DLD1 (cell line): ENCODE measurements at regions not wholly inside any gene's neighbourhood (a gene's known extent, or its start where the extent isn't known, plus 50 kb on each side); places are given as distances from the start of the nearest gene placed in this dataset.
"Not testable (repeated sequence)": the region's sequence is repeated elsewhere in the genome, so short reads cannot be mapped to it uniquely, and the experiment has no call there.

Experiments used
- in situ Hi-C: cut with HindIII; loops from 2 replicates; pipeline ENCODE4 v1.10.0; 2017; ENCODE audit warnings: low sequenced_read_pairs

DNA sequence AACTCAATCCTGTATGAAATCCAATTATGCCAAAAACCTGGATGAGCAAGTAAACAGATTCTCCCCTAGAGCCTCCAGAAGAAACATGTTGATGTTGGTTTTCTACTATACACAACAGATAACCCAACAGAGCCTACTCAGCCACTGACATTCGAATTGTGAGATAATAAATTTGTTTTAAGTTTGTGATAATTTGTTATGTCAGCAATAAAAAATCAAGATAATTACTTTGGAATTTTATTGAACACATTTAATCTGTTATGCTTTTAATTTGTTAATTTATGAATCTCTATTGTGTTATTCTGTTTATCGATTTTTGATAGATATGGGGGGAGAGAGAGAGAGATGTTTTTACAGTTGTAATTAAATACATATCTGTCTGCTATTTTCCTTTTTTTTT is 1016.1 kb upstream of the PCDH7 start:
- in situ Hi-C loops = no loop called here

DNA sequence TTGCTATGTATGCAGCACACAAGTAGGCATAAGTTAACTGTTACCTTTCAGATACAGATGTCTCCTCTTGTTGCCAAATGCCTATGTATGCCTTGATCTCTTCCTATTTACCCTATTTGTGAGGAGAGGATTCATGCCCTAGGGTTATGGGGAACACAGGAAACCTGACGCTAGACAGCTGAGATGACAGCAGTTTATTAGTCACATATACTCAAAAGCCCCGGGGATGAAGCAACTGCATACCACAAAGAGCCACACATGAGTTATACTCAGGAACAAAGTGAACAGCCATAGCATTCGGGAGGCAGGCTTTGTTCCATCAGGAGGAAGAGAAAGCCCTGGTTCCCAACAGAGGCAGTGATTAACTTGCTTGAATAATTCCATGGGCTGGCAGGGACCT is 1011.7 kb upstream of the PCDH7 start:
- in situ Hi-C loops = no loop called here

DNA sequence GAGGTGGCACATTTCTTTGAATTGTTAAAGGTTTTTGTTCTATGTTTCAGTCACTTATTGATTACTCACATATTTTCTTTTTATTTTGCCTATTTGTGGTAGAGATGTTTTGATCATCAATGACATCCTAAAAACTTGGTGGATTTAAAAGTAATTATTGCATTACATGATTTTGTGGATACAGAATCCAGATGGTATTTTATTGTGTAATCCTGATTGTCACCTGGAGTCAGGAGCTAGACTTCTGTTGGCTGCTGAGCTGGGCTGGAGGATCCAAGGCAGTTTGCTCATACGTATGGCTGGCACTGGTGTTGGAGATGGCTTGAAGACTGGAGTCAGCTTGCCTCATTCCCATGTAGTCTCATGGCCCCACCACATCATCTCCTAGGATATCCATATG is 1009.6 kb upstream of the PCDH7 start:
- in situ Hi-C loops = no loop called here

DNA sequence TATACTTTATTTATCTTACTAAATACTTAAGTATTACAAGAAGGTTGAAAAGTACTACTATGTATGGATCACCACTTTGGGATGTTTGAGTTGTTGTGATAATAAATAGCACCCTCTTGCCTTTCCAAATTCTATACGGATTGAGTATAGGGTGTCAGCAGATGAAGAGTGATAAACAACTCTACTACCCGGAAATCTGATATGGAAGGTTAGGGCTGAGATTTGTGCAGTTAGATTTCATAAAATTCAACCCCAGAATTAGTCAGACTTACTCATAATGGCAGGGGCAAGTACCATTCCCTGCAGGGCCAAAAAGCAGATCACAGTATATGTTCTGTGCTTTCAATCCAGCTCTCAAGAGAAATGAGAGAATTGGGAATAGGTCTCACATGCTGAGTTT is 1008.9 kb upstream of the PCDH7 start:
- in situ Hi-C loops = no loop called here

DNA sequence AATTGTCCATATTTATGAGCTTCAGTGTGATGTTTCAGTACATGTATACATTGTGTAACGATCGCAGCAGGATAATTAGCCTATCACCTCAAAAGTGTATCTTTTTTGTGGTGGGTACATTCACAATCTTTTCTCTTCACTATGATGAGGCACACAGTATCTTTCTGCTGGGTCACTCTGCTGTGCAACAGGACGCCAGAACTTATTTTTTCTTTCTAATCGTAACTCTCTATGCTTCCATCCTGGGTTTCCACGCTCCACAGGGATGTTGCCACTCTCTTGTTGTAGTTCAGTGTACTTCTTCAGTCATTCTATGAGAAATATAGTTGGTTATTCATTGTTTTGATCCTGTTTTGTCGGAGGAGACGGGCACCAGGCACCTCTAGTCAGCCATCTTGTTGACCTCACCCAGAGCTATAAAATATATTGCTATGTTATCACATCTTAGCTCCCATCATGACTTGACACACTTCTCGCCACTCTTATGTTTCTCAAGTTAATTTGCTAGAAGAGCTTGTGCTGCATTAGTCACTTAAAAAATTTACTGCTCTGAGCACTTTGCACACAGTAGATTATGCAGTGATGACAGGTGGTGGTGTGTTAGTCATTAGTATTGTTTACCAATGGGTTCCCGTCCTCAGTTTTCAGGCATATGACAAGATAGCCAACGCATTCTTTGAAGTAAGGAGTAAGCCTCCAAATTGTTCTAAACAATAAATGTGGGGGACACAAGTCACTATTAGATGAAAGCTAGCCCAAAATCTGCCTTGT is 1002.7 kb upstream of the PCDH7 start:
- in situ Hi-C loops = no loop called here

DNA sequence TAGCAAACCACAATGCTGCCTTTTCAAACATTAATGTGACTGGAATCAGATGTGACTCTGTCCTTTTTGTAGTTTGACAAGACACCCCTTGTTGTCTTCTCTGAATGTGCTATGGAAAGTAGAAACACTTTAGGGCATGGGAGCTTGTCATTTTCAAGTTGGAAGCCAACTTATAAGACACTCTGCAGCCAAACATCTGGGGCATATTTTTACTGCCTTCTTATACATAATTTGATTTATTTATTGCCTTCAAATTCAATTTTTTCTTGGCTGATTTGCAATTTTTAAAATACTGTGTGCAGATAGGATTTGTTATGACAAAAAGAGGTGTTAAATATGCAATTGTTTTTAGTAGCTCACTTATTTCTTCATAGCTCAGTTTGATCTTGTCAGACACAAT is 1002.0 kb upstream of the PCDH7 start:
- in situ Hi-C loops = no loop called here

DNA sequence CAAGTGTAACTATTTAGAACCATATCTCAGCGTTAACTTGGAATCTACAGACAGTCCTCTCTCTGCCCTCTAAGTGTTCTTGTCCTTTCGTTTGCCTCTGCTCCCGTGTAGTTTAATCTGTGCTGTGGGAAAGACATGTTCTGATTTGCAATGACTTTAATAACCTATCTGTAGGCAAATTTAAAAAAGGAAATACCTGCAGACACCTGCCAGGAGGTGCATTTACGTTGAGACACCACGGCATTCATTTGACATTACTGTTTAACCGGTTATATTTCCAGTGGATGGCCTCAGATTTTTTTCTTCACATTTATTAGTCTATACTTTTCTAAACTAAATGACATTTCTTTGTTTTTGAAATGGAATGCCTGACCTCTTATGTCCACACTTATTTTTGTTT is 997.9 kb upstream of the PCDH7 start:
- in situ Hi-C loops = no loop called here

DNA sequence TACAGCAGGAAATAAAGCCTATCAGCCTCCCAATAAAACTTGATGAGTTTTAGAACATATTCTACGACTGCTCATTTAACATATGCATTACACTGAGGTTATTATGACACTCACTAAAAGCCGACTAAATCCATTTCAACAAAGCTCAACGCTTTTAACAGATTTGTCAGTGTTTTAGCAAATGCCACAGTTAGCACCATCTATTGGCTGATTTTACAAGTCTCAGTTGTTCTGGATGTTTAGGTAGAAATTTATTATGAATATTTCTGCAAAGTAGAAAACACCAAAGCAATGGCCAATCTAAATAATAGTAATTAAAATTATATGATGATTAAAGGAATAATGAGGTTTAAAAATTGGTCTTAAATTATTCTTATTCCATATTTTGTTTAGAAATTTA is 993.2 kb upstream of the PCDH7 start:
- in situ Hi-C loops = no loop called here

DNA sequence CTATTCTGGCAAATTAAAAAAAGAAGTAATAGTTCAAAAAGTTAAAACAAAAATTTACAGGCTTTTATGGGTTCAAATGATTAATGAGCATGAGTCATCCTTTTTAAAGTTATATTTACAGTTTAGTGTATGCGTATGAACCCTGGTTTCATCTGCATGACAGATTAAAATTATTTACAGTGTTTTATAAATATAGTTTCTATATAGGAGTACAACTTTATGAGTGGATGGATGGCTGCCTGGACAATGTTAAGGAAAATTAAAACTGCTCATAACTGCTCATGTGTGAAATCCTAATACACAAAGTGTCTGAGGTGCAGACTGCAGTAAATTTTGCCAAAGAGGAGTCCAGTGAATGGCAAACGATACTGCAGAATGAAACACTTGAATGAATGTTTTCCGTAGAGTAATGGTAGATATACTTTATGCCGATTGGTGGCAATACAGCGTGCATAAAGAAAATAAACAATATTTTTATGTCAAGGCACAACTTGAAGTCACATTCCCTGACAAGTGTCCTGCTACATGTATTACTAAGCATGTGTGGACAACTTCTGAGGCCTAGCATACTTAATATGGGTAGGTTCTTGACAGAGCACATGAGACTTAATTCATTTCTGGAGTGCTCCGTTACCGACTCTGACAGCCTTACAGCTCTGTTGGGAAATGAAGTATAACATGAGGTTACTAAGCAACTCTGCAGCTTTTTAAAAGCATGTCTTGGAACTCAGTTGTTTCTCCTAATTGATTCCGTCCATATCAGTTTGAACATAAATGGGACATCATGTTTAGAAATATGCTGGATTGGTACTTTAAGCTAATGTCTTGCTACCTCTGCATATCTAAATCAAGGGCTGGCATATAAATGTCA is 985.6 kb upstream of the PCDH7 start:
- in situ Hi-C loops = no loop called here

DNA sequence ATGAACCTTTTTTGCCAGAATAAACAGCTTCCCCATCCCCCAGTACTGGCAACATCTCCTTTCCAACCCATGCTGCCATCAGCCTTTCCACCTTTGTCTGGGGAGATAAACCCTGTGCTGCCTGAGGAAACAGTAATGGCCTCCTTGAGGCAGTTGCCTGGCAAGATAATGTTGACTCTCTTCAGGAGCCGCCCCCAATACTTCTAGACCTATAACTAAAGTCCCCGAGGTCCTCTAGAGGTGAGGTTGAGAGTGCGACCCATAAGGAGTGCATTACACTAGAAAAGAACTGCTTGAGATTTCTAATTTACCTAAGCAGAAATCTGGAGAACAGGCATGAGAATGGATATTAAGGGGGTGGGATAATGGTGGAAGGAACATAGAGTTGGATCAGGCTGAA is 963.2 kb upstream of the PCDH7 start:
- in situ Hi-C loops = no loop called here

DNA sequence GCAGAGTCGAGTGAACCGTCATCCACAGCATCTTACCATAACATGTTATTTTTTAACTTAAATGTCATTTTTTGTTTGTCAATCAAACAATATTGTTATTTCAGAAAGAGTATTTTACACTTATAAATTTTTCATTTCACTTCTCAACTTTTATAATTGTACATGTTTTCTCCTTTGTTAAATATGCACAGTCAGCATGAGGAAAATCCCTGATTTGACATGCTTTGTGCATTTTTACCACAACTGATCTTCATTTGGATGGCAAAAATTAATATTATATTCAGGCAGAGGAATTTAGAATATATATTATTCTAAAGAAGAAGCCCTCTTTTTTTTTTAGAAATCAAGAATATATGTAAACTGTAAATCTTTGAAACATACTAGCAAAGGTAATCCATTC is 958.0 kb upstream of the PCDH7 start:
- in situ Hi-C loops = no loop called here

DNA sequence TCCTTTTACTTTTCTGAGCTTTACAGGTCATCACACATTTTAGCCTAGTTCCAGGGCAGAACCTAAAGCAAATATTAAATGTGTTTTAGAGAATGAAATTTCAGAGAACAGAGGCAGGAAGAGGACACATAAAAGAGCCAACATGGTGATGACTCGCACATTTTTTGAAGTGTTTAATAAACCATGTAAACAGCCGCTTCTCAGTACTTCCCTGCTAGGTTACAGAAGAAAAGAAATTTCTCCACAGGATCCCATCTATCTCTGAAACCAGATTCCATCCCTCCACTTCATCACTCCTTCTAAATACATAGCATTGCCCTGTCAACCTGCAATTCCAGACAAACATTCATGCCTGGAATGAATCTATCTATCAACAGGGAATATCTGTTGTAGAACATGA is 949.5 kb upstream of the PCDH7 start:
- in situ Hi-C loops = no loop called here

DNA sequence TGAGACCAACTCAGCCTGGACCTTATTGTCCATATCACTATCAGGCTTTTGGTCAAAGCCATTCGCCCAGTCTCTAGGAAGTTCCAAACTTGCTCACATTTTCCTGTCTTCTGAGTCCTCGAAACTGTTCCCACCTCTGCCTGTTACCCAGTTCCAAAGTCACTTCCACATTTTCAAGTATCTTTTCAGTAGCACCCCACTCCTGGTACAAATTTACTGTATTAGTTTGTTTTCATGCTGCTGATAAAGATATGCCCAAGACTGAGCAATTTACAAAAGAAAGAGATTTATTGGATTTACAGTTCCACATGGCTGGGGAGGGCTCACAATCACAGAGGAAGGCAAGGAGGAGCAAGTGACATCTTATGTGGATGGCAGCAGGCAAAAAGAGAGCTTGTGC is 932.0 kb upstream of the PCDH7 start:
- in situ Hi-C loops = not testable (repeated sequence)

DNA sequence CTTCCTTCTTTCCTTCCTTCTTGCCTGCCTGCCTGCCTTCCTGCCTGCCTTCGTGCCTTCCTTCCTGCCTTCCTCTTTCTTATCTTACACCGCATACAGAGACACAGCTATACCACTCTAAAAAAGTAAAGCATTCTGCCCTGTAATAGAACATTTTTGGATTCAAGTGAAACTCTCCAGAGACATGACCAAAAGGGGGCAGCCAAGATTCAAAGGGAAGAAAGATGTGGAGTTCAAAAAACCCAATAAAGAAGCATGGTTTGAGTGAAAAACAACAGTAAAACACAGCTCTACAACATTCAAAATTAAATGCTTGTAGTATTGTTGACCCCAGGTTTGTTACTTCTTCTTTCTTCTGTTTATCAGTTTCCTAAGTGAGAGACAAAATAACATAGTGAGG is 914.9 kb upstream of the PCDH7 start:
- in situ Hi-C loops = no loop called here

DNA sequence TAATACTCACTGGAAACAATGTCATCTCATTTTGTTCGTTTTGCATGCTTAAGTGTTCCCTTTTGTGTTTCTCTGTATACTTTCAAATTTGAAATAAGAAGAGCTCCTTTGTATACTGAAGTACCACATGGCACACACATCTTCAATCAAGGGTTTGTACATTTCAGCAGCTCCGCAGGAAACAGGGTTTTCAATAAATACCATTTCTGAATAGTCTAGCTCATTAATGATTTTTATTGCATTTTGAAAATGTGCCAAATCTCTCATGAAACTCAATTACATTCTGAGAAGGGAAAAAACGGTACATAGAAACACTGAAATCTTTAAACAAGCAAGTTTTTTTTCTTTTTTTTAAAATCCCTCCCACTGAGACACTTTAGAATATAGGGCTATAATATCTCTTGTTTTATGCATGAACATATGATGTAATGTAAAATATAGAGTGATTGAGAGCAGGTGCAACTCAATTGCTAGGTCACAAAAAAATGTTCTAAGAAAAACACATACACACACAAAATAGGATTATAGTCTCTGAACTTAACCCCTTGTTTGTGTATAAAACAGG is 914.2 kb upstream of the PCDH7 start:
- in situ Hi-C loops = no loop called here

DNA sequence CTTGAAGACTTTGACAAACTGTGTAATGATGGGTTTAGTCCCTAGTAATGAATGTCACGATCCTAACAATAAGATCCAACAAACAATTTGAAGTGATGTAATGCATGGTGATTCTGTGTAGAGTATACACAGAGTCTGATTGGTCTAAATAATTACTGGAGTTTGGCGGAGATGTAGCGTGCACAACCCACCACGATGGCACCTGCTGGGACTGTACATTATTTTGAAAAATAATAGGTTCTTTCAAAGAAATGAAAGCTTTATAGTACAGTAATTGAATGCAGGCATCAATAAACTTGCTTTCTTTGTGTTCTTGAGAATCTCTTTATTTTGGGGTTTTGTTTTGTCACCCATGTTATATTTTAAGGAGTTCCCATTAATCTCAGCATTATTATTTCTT is 902.2 kb upstream of the PCDH7 start:
- in situ Hi-C loops = no loop called here

DNA sequence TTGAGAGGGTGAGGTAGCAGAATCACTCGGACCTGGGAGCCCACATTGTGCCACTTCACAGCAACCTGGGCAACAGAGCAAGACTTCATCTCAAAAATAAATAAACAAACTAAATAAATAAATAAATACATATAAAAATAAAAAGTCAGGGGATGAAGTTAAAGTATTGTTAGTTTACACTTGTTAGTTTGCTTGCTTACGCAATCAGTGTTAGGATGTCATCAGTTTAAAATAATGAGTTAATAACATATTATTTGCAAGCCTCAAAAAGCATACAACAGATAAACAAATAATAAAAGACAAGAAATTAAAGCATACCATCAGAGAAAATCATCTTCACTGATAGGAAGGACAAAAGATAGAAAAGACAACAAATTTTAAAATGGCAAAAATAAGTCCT is 891.1 kb upstream of the PCDH7 start:
- in situ Hi-C loops = no loop called here

DNA sequence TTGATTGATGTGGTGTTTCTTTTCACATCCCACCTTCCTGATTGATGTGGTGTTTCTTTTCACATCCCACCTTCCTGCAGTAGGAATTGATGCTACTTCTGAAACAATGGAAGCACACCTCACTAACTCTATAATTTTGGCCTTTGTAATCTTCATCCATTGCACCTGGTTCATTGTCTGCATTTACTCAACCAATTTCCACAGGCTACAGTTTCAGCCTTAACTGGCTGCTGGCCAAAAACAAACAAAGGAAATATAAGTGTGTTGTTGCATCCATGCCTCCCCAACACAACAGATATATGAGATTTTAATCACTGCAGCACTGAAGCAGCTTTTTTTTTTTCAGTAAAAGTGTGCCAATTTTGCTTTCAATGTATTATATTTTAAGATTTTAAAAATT is 867.6 kb upstream of the PCDH7 start:
- in situ Hi-C loops = no loop called here

DNA sequence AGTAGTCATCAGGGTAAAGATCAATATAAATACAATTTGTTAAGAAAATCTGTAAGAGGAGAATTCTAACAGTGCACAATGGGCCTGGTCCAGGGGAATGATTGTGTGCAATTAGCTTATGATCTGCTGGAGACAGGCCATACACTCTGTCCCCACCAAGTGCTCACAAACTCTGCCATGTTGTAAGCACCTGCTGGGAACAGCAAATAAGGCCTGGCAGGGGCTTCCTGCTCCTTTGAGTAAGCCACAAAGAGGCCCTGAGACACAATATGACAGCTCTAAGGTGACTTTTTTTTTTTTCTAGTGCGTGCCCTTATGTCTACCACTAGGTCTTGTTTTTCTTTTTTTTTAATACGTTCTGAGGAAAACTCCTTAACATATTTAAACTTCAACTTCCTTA is 866.3 kb upstream of the PCDH7 start:
- in situ Hi-C loops = no loop called here

DNA sequence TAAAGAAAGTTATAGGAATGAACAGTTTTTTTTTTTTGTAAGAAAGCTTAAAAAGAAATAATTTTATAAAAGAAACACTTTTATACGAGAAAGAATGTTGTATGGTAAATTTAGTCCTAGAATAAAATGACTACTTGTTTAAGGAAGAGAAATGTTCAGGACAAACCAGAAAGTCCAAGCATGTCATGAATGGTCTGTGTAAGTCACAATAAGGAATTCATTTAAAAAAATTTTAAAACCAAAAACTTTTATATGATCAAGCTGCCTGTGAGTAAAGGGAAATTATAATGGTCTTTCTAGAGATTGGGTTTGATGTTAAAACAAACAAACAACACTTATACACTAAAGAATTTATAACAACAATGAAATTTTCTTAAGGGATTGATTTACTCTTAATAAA is 858.9 kb upstream of the PCDH7 start:
- in situ Hi-C loops = no loop called here

DNA sequence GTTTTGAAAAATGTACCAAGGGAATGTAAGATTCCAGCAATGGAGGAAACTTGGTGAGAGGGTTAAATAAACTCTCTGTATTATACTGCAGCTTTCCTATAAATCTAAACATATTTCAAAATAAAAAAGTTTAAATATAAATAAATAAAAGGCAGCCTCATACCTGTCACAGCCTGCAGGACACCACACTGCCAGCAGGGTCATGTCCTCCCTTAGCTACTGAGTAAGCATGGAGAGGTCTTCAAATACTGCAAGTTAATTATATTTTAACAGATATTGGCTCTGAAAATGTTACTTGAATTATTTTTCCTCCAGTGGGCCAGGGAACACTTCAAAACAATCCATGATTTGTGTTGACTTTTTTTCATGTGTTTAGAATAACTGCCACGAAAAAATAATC is 852.8 kb upstream of the PCDH7 start:
- in situ Hi-C loops = no loop called here

DNA sequence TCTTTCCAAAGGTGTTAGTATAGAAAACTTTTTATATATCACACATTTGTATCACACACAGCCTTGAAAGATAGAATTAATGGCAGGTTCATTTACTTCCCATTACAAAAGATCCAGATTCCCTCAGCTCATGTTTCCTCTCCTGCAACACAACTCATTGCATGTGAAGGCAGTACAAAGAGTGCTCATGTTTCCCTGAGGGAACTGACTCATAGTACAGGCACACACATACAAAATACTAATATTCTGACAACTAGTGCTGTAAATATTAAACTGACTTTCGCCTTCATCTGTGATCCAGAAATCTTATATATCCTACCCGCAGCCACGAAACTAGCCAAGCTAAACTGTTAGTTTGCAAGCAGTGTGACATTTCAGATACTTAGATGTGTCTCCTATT is 819.8 kb upstream of the PCDH7 start:
- in situ Hi-C loops = no loop called here
